IMR-90 (cell line): ENCODE measurements at regions not wholly inside any gene's neighbourhood (a gene's known extent, or its start where the extent isn't known, plus 50 kb on each side); places are given as distances from the start of the nearest gene placed in this dataset.

Experiments
- ATAC-seq: fragments of 200-7000 bp; cut with Tn5 transposase; 2 replicates; pipeline ENCODE4 v1.9.1; 2020; ENCODE audit warnings: low read depth, mild to moderate bottlenecking, moderate library complexity
- BruUV-seq: library from RNA; stranded (reverse); fragments of 400-500 nt; replicated peaks from 2 replicates; lab custom pipeline; 2021; lab: Mats Ljungman, UMichigan
- CTCF ChIA-PET: fragments of 300-600 bp; formaldehyde crosslinking; extraction: SDS; loops from one replicate; lab custom pipeline; 2021; ENCODE audit warnings: antibody characterized with exemption; lab: Yijun Ruan, JAX
- POLR2A ChIA-PET: fragments of 300-600 bp; sonication (Branson Sonifier 250); formaldehyde crosslinking; loops from one replicate; lab custom pipeline; 2022; ENCODE audit warnings: antibody characterized with exemption; ENCODE audit not compliant: unreplicated experiment; lab: Charles Lee
- DNase-seq: peaks from one replicate; pipeline ENCODE4 v3.0.0; 2013
- H2AFZ ChIP-seq: replicated peaks from 2 replicates; pipeline ENCODE3; 2013; ENCODE audit warnings: low read length, mild to moderate bottlenecking; ENCODE audit not compliant: poor library complexity
- H2AK5ac ChIP-seq: 2 replicates; pipeline ENCODE4 v1.6.1; 2013; ENCODE audit warnings: low read depth, low read length, inconsistent platforms
- H2AK9ac ChIP-seq: replicated peaks from 2 replicates; pipeline ENCODE3; 2013; ENCODE audit warnings: mild to moderate bottlenecking, low read depth, low read length, moderate library complexity; ENCODE audit not compliant: poor library complexity
- H2BK120ac ChIP-seq: 2 replicates; pipeline ENCODE4 v1.6.1; 2013; ENCODE audit warnings: low read depth, low read length, inconsistent platforms
- H2BK15ac ChIP-seq: 3 replicates; pipeline ENCODE4 v1.6.1; 2013; ENCODE audit warnings: low read depth, low read length, inconsistent platforms
- H2BK20ac ChIP-seq: 2 replicates; pipeline ENCODE4 v1.6.1; 2013; ENCODE audit warnings: low read depth, mild to moderate bottlenecking, inconsistent platforms, low read length, moderate library complexity
- H2BK5ac ChIP-seq: 2 replicates; pipeline ENCODE4 v1.6.1; 2013; ENCODE audit warnings: mild to moderate bottlenecking, low read depth, low read length, inconsistent platforms; ENCODE audit not compliant: poor library complexity, severe bottlenecking
- H3K14ac ChIP-seq: replicated peaks from 2 replicates; pipeline ENCODE4 v1.6.1; 2013; ENCODE audit warnings: low read depth, low read length, inconsistent platforms
- H3K18ac ChIP-seq: 2 replicates; pipeline ENCODE4 v1.6.1; 2013; ENCODE audit warnings: low read depth, low read length, control low read depth
- H3K23ac ChIP-seq: 2 replicates; pipeline ENCODE4 v1.6.1; 2013; ENCODE audit warnings: low read depth, low read length, inconsistent platforms
- H3K27ac ChIP-seq: 2 replicates; pipeline ENCODE4 v1.5.1; 2013; ENCODE audit warnings: mild to moderate bottlenecking, control low read depth, low read length; ENCODE audit not compliant: insufficient read depth
- H3K27me3 ChIP-seq: 2 replicates; pipeline ENCODE4 v1.6.1; 2013; ENCODE audit warnings: low read length; ENCODE audit not compliant: control insufficient read depth, insufficient read depth
- H3K36me3 ChIP-seq: 2 replicates; pipeline ENCODE4 v1.6.1; 2013; ENCODE audit warnings: low read length, mixed read lengths; ENCODE audit not compliant: control insufficient read depth, insufficient read depth
- H3K4ac ChIP-seq: 2 replicates; pipeline ENCODE4 v1.6.1; 2013; ENCODE audit warnings: low read depth, low read length, inconsistent platforms
- H3K4me1 ChIP-seq: 2 replicates; pipeline ENCODE4 v1.6.1; 2013; ENCODE audit warnings: low read length, mixed read lengths; ENCODE audit not compliant: control insufficient read depth, insufficient read depth
- H3K4me2 ChIP-seq: 2 replicates; pipeline ENCODE4 v1.6.1; 2013; ENCODE audit warnings: low read depth, mild to moderate bottlenecking, control low read depth, low read length, moderate library complexity
- H3K4me3 ChIP-seq: 2 replicates; pipeline ENCODE4 v1.5.1; 2013; ENCODE audit warnings: low read depth, mild to moderate bottlenecking, control low read depth, low read length, moderate library complexity; ENCODE audit not compliant: insufficient read depth
- H3K56ac ChIP-seq: 2 replicates; pipeline ENCODE4 v1.6.1; 2013; ENCODE audit warnings: low read length, inconsistent platforms; ENCODE audit not compliant: insufficient read depth; ENCODE audit errors: extremely low read depth
- H3K79me1 ChIP-seq, 2 experiments: 2 replicates each; pipeline ENCODE4 v1.6.1; 2013; ENCODE audit warnings: low read length in 2 of 2, inconsistent platforms in 1 of 2, low read depth in 1 of 2
- H3K9ac ChIP-seq: 2 replicates; pipeline ENCODE4 v1.6.1; 2013; ENCODE audit warnings: low read depth, low read length, control low read depth
- H3K9me1 ChIP-seq: 2 replicates; pipeline ENCODE4 v1.6.1; 2013; ENCODE audit warnings: low read length, inconsistent platforms; ENCODE audit not compliant: insufficient read depth
- H3K9me3 ChIP-seq: 2 replicates; pipeline ENCODE4 v1.6.1; 2013; ENCODE audit warnings: low read length; ENCODE audit not compliant: control insufficient read depth, insufficient read depth
- H4K20me1 ChIP-seq: 2 replicates; pipeline ENCODE4 v1.6.1; 2013; ENCODE audit warnings: low read length, inconsistent platforms; ENCODE audit not compliant: insufficient read depth
- H4K5ac ChIP-seq: 2 replicates; pipeline ENCODE4 v1.6.1; 2013; ENCODE audit warnings: mild to moderate bottlenecking, low read depth, low read length, control low read depth
- H4K8ac ChIP-seq, 2 experiments: 2 replicates each; pipeline ENCODE4 v1.6.1; 2013; ENCODE audit warnings: low read depth in 2 of 2, low read length in 2 of 2, control low read depth in 1 of 2, inconsistent platforms in 1 of 2
- H4K91ac ChIP-seq: 2 replicates; pipeline ENCODE4 v1.6.1; 2013; ENCODE audit warnings: low read depth, low read length, inconsistent platforms; ENCODE audit not compliant: insufficient read depth
- BHLHE40 ChIP-seq: fragments of 150-350 bp; IDR thresholded peaks from 2 replicates; pipeline ENCODE4 v1.6.1; 2016; ENCODE audit warnings: mild to moderate bottlenecking, low read depth, low read length
- CEBPB ChIP-seq: IDR thresholded peaks from 2 replicates; pipeline ENCODE4 v1.6.1; 2012; ENCODE audit warnings: low read depth, low read length, improper control_type of control experiment
- CHD1 ChIP-seq: IDR thresholded peaks from 2 replicates; pipeline ENCODE4 v1.6.1; 2012; ENCODE audit warnings: low read depth, low read length, improper control_type of control experiment
- ELK1 ChIP-seq: fragments of 150-350 bp; IDR thresholded peaks from 2 replicates; pipeline ENCODE4 v1.6.1; 2016; ENCODE audit warnings: low read depth, mild to moderate bottlenecking, low read length, moderate library complexity, borderline replicate concordance
- FOS ChIP-seq: fragments of 150-350 bp; IDR thresholded peaks from 2 replicates; pipeline ENCODE4 v1.6.1; 2016; ENCODE audit warnings: low read depth, low read length
- MAFK ChIP-seq: IDR thresholded peaks from 2 replicates; pipeline ENCODE4 v1.6.1; 2012; ENCODE audit warnings: low read depth, low read length, improper control_type of control experiment
- MAZ ChIP-seq: IDR thresholded peaks from 2 replicates; pipeline ENCODE4 v1.6.1; 2012; ENCODE audit warnings: low read depth, mild to moderate bottlenecking, low read length, improper control_type of control experiment, moderate library complexity, borderline replicate concordance
- MXI1 ChIP-seq: IDR thresholded peaks from 2 replicates; pipeline ENCODE4 v1.6.1; 2012; ENCODE audit warnings: low read depth, mild to moderate bottlenecking, low read length, moderate library complexity, borderline replicate concordance
- NFE2L2 ChIP-seq: fragments of 150-350 bp; IDR thresholded peaks from 2 replicates; pipeline ENCODE4 v1.6.1; 2016; ENCODE audit warnings: low read depth, mild to moderate bottlenecking, low read length
- POLR2A ChIP-seq: IDR thresholded peaks from 2 replicates; pipeline ENCODE4 v1.6.1; 2012; ENCODE audit warnings: mild to moderate bottlenecking, low read depth, low read length
- RCOR1 ChIP-seq: IDR thresholded peaks from 2 replicates; pipeline ENCODE4 v1.6.1; 2012; ENCODE audit warnings: mild to moderate bottlenecking, low read length, improper control_type of control experiment; ENCODE audit not compliant: insufficient replicate concordance
- RFX5 ChIP-seq: IDR thresholded peaks from 2 replicates; pipeline ENCODE4 v1.8.0; 2012; ENCODE audit warnings: low read depth, mild to moderate bottlenecking, low read length, moderate library complexity
- SMC3 ChIP-seq: fragments of 150-350 bp; IDR thresholded peaks from 2 replicates; pipeline ENCODE4 v1.6.1; 2016; ENCODE audit warnings: low read depth, mild to moderate bottlenecking, antibody characterized with exemption, low read length, moderate library complexity
- dilution Hi-C: fragments of 300-500 bp; cut with HindIII; formaldehyde crosslinking; loops from one replicate; pipeline ENCODE4 v1.14.3; 2018; ENCODE audit warnings: low sequenced_read_pairs; ENCODE audit not compliant: unreplicated experiment
- in situ Hi-C: fragments of 300-500 bp; cut with MboI; formaldehyde crosslinking; loops from 3 replicates; pipeline ENCODE4 v1.14.3; 2019; ENCODE audit warnings: low sequenced_read_pairs, inconsistent platforms, mixed read lengths
- intact Hi-C: fragments of 100-400 bp; cut with micrococcal nuclease; formaldehyde crosslinking; loops from 2 replicates; pipeline ENCODE4 v1.10.0; 2022
- TF ChIP-seq, protein P1 (sequence below): conservative IDR thresholded peaks from 2 replicates; pipeline ENCODE4 v1.5.1; 2012; ENCODE audit warnings: mild to moderate bottlenecking, low read depth, low read length, improper control_type of control experiment
- TF ChIP-seq, protein P2 (sequence below): fragments of 150-350 bp; IDR thresholded peaks from 2 replicates; pipeline ENCODE4 v1.6.1; 2017; ENCODE audit warnings: mild to moderate bottlenecking, antibody characterized with exemption, low read length, low read depth

DNA sequence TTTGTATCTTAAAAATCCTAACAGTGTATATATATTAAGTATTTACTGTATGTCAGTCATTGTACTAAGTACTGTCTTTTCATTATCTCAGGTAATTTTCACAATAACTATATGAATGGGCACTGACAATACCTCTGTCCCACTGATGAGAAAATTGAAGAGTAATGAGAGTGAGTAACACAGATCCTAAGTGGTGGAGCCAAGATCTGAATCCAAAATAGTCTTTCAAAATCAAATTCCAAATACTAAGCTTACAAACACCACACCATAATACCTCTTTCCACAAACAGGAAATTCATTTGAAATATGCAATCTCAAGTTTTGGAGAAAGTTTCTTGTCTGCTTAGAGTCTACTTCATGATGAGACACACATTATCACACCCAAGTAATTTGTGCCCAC is 105.9 kb upstream of the EDEM3 start:
- Histone ChIP-seq H3K36me3 (no peaks in the 10 kb centered on the region), H3K9me3 (no peaks in the 10 kb centered on the region), H3K27ac (no peak overlapping the region), H2BK20ac (no peak overlapping the region), H3K79me1 (peaks cover 0 to 4% of the 10 kb centered on the region in 2 experiments; a peak in 1 of 4 replicates), H3K23ac (no peak overlapping the region), H2AK9ac (no peak overlapping the region), H4K8ac (no peak overlapping the region), H2BK15ac (no peak overlapping the region), H2AFZ (no peak overlapping the region), H3K18ac (no peak overlapping the region), H3K9ac (no peak overlapping the region), H3K4ac (no peak overlapping the region), H3K14ac (no peak overlapping the region), H3K4me3 (no peak overlapping the region), H2AK5ac (no peak overlapping the region), H4K91ac (no peak overlapping the region), H2BK120ac (no peak overlapping the region), H3K4me1 (no peaks in the 10 kb centered on the region), H4K20me1 (no peaks in the 10 kb centered on the region), H3K9me1 (0 out of 2 replicates have a peak, but pooled peaks cover 13% of the 10 kb centered on the region), H3K4me2 (no peak overlapping the region), H2BK5ac (no peak overlapping the region), H3K56ac (no peak overlapping the region), H3K27me3 (no peaks in the 10 kb centered on the region), H4K5ac (no peak overlapping the region)
- in situ Hi-C loops, result no loop called here
- no TSS peak for BruUV-seq
- DNase-seq (no peak), ATAC-seq (no peak)
- ChIA-PET POLR2A (no interaction called here), CTCF (no interaction called here)
- TF ChIP-seq, protein P1, sequence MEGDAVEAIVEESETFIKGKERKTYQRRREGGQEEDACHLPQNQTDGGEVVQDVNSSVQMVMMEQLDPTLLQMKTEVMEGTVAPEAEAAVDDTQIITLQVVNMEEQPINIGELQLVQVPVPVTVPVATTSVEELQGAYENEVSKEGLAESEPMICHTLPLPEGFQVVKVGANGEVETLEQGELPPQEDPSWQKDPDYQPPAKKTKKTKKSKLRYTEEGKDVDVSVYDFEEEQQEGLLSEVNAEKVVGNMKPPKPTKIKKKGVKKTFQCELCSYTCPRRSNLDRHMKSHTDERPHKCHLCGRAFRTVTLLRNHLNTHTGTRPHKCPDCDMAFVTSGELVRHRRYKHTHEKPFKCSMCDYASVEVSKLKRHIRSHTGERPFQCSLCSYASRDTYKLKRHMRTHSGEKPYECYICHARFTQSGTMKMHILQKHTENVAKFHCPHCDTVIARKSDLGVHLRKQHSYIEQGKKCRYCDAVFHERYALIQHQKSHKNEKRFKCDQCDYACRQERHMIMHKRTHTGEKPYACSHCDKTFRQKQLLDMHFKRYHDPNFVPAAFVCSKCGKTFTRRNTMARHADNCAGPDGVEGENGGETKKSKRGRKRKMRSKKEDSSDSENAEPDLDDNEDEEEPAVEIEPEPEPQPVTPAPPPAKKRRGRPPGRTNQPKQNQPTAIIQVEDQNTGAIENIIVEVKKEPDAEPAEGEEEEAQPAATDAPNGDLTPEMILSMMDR, result no peak
- TF ChIP-seq, protein P2, sequence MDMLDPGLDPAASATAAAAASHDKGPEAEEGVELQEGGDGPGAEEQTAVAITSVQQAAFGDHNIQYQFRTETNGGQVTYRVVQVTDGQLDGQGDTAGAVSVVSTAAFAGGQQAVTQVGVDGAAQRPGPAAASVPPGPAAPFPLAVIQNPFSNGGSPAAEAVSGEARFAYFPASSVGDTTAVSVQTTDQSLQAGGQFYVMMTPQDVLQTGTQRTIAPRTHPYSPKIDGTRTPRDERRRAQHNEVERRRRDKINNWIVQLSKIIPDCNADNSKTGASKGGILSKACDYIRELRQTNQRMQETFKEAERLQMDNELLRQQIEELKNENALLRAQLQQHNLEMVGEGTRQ, result no peak
- TF ChIP-seq ELK1, result no peak
- TF ChIP-seq MXI1, result no peak
- no peak for TF ChIP-seq MAZ
- no peak for TF ChIP-seq BHLHE40
- no peak for TF ChIP-seq CHD1
- TF ChIP-seq POLR2A, result no peak
- no peak for TF ChIP-seq SMC3
- no peak for TF ChIP-seq NFE2L2
- TF ChIP-seq RCOR1, result no peak
- TF ChIP-seq RFX5, result no peak
- no peak for TF ChIP-seq FOS
- no peak for TF ChIP-seq MAFK
- no peak for TF ChIP-seq CEBPB
- dilution Hi-C loops, result no loop called here
- intact Hi-C loops, result no loop called here
